ENCODE measurements at regions not wholly inside any gene's neighbourhood (a gene's known extent, or its start where the extent isn't known, plus 50 kb on each side); places are given as distances from the start of the nearest gene placed in this dataset.

- TF ChIP-seq CTCF (IDR thresholded peaks at IDR 0.05): no peak
- TF ChIP-seq EP300 (IDR thresholded peaks at IDR 0.05; ENCODE audit: low read depth): no peak
- TF ChIP-seq POLR2A (IDR thresholded peaks at IDR 0.05): no peak
Observed at GRCh38 chr10:85284778-85285770, 956.7 kb downstream of the CCSER2 start.

Measured in transverse colon (tissue), 3 donors.